ENCODE measurements at regions not wholly inside any gene's neighbourhood (a gene's known extent, or its start where the extent isn't known, plus 50 kb on each side); places are given as distances from the start of the nearest gene placed in this dataset.

DNA sequence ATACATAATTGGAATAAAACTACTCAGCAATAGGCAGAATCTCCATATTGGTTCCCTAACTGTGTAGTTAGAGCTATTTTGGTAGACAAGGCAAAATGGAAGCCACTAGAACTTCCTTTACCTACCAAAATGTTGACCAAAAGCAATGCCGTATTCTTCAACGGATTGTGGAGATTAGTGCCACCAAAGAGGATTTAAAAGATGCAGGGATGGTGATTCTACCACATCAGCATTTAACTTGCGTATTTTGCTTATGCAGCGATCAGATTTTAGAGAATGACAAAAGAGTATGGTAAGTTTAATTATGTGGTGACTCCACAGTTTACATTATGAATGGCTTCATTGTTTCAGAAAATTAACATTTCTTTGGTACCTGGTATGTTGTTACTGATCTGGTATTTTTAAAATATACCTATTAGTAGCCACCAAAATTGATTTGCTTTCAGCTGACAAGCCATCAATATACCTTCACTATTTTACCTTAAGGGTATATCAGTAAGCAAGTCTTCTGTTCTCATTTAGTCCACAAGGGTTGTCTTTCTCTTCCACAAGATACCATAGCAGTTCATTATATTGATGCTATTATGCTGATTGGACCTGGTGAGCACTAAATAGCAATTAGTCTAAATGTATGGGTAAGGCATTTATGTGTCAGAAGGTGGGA lies 1910.7 kb upstream of the PRR20A start:
- no peak for TF ChIP-seq CTCF (IDR thresholded peaks at IDR 0.05)
- TF ChIP-seq POLR2AphosphoS5 (IDR thresholded peaks at IDR 0.05), result no peak
